ENCODE measurements at regions not wholly inside any gene's neighbourhood (a gene's known extent, or its start where the extent isn't known, plus 50 kb on each side); places are given as distances from the start of the nearest gene placed in this dataset.

- TF ChIP-seq, protein P1, sequence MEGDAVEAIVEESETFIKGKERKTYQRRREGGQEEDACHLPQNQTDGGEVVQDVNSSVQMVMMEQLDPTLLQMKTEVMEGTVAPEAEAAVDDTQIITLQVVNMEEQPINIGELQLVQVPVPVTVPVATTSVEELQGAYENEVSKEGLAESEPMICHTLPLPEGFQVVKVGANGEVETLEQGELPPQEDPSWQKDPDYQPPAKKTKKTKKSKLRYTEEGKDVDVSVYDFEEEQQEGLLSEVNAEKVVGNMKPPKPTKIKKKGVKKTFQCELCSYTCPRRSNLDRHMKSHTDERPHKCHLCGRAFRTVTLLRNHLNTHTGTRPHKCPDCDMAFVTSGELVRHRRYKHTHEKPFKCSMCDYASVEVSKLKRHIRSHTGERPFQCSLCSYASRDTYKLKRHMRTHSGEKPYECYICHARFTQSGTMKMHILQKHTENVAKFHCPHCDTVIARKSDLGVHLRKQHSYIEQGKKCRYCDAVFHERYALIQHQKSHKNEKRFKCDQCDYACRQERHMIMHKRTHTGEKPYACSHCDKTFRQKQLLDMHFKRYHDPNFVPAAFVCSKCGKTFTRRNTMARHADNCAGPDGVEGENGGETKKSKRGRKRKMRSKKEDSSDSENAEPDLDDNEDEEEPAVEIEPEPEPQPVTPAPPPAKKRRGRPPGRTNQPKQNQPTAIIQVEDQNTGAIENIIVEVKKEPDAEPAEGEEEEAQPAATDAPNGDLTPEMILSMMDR (IDR thresholded peaks at IDR 0.05 in 4 of 5, conservative IDR thresholded peaks at IDR 0.05 in 1 of 5) = no peak
- no peak for TF ChIP-seq POLR2A (IDR thresholded peaks at IDR 0.05)
These were observed 110.4 kb downstream of the IL12A start for GRCh38 chr3:160098926-160099626.
